SK-N-SH treated with all-trans-retinoic acid at 6 μM for 48 hours (cell line): ENCODE measurements at regions not wholly inside any gene's neighbourhood (a gene's known extent, or its start where the extent isn't known, plus 50 kb on each side); places are given as distances from the start of the nearest gene placed in this dataset.

Experiments used
- ESRRG ChIP-seq: fragments of 250-450 bp; sonication (Bioruptor Pico); IDR thresholded peaks from 2 replicates; pipeline ENCODE4 v1.6.1; 2021; ENCODE audit warnings: mild to moderate bottlenecking
- RARB ChIP-seq: fragments of 250-450 bp; sonication (Bioruptor Pico); IDR thresholded peaks from 2 replicates; pipeline ENCODE4 v1.8.0; 2021; ENCODE audit warnings: mild to moderate bottlenecking, moderate library complexity
- ZNF8 ChIP-seq: fragments of 450-650 bp; formaldehyde crosslinking; IDR thresholded peaks from 2 replicates; pipeline ENCODE4 v1.5.0; 2020; ENCODE audit warnings: mild to moderate bottlenecking, moderate library complexity
- TF ChIP-seq, protein P1 (sequence below): fragments of 250-450 bp; sonication (Bioruptor Pico); IDR thresholded peaks from 2 replicates; pipeline ENCODE4 v1.8.0; 2020; ENCODE audit warnings: mild to moderate bottlenecking, moderate library complexity, borderline replicate concordance
- TF ChIP-seq, protein P2 (sequence below): fragments of 250-450 bp; sonication (Bioruptor Pico); IDR thresholded peaks from 2 replicates; pipeline ENCODE4 v1.5.1; 2020; ENCODE audit warnings: low read depth, mild to moderate bottlenecking, moderate library complexity

DNA sequence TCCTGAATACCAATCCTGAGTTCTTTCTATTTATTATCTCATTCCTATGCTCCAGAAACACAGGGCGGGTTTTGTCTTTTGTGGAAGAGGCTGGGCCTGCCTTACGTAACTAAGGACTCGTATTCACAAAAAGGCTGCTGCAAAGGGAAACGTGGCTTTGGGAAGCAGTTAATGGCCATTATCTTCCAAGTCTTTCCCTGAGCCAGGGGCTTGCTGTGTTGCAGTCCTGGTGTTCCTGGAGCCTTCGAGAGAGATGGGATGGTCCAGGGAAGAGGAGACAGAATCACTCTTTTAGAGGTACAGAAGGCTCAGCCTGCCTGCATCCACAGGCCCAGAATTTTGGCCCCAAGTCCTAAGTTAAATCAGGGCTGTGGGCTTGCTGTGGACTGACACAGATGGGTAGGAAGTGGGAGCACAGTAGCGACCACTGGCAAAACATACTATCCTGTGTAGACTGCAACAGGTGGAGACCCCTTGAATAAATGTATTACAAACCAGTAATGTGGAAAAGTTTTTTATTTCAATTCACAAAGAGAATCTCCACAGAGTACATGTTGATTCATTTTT, 139.4 kb upstream of the ST6GAL2 start:
- TF ChIP-seq ESRRG (CRISPR knock-in tag) (no peak), RARB (CRISPR knock-in tag) (no peak), ZNF8 (CRISPR knock-in tag) (no peak)
- TF ChIP-seq, protein P1, sequence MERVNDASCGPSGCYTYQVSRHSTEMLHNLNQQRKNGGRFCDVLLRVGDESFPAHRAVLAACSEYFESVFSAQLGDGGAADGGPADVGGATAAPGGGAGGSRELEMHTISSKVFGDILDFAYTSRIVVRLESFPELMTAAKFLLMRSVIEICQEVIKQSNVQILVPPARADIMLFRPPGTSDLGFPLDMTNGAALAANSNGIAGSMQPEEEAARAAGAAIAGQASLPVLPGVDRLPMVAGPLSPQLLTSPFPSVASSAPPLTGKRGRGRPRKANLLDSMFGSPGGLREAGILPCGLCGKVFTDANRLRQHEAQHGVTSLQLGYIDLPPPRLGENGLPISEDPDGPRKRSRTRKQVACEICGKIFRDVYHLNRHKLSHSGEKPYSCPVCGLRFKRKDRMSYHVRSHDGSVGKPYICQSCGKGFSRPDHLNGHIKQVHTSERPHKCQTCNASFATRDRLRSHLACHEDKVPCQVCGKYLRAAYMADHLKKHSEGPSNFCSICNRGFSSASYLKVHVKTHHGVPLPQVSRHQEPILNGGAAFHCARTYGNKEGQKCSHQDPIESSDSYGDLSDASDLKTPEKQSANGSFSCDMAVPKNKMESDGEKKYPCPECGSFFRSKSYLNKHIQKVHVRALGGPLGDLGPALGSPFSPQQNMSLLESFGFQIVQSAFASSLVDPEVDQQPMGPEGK (CRISPR knock-in tag), result no peak
- TF ChIP-seq, protein P2, sequence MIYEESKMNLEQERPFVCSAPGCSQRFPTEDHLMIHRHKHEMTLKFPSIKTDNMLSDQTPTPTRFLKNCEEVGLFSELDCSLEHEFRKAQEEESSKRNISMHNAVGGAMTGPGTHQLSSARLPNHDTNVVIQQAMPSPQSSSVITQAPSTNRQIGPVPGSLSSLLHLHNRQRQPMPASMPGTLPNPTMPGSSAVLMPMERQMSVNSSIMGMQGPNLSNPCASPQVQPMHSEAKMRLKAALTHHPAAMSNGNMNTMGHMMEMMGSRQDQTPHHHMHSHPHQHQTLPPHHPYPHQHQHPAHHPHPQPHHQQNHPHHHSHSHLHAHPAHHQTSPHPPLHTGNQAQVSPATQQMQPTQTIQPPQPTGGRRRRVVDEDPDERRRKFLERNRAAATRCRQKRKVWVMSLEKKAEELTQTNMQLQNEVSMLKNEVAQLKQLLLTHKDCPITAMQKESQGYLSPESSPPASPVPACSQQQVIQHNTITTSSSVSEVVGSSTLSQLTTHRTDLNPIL (CRISPR knock-in tag), result no peak
